HG02678 (cell line): ENCODE measurements at regions not wholly inside any gene's neighbourhood (a gene's known extent, or its start where the extent isn't known, plus 50 kb on each side); places are given as distances from the start of the nearest gene placed in this dataset.

ENCODE experiments used
- ATAC-seq: cut with Tn5 transposase; IDR thresholded peaks from one replicate; pipeline ENCODE4 v1.9.1; 2021; ENCODE audit warnings: mild to moderate bottlenecking, moderate library complexity; ENCODE audit not compliant: unreplicated experiment

- ATAC-seq, result no peak
Measured at GRCh38 chr21:16678429-16679160, 834.2 kb upstream of the CXADR start.

GRCh38 chr21:16695074-16695473 is 817.8 kb upstream of the CXADR start:
- no peak for ATAC-seq

GRCh38 chr21:16707274-16707673 is 805.6 kb upstream of the CXADR start:
- ATAC-seq, result no peak

- no peak for ATAC-seq
Measured at GRCh38 chr21:16708101-16708835, 804.6 kb upstream of the CXADR start.

GRCh38 chr21:16709866-16710550 is 802.8 kb upstream of the CXADR start:
- no peak for ATAC-seq

- ATAC-seq, result no peak
Measured at GRCh38 chr21:16711757-16712156, 801.1 kb upstream of the CXADR start.

GRCh38 chr21:16713331-16714117 is 799.3 kb upstream of the CXADR start:
- no peak for ATAC-seq

- ATAC-seq, result no peak
Measured at GRCh38 chr21:16740511-16740910, 772.3 kb upstream of the CXADR start.

GRCh38 chr21:16741141-16741665 is 771.6 kb upstream of the CXADR start:
- ATAC-seq, result no peak

- ATAC-seq, result no peak
Measured at GRCh38 chr21:16742131-16742641, 770.7 kb upstream of the CXADR start.

- no peak for ATAC-seq
Measured at GRCh38 chr21:16742741-16743140, 770.1 kb upstream of the CXADR start.

- ATAC-seq, result no peak
Measured at GRCh38 chr21:16743317-16743716, 769.5 kb upstream of the CXADR start.

- ATAC-seq, result no peak
Measured at GRCh38 chr21:16750926-16751325, 761.9 kb upstream of the CXADR start.

GRCh38 chr21:16751695-16752474 is 761.0 kb upstream of the CXADR start:
- no peak for ATAC-seq

GRCh38 chr21:16752475-16752857 is 760.4 kb upstream of the CXADR start:
- ATAC-seq, result no peak

GRCh38 chr21:16755061-16755460 is 757.8 kb upstream of the CXADR start:
- ATAC-seq, result no peak

- ATAC-seq, result no peak
Measured at GRCh38 chr21:16767201-16767600, 745.6 kb upstream of the CXADR start.

GRCh38 chr21:16768096-16768495 is 744.7 kb upstream of the CXADR start:
- no peak for ATAC-seq

GRCh38 chr21:16770266-16770665 is 742.6 kb upstream of the CXADR start:
- ATAC-seq, result no peak

- ATAC-seq, result no peak
Measured at GRCh38 chr21:16773206-16773605, 739.6 kb upstream of the CXADR start.
